ENCODE measurements at regions not wholly inside any gene's neighbourhood (a gene's known extent, or its start where the extent isn't known, plus 50 kb on each side); places are given as distances from the start of the nearest gene placed in this dataset.

GRCh38 chr14:73800970-73801515 is 50.6 kb upstream of the PTGR2 start:
- no peak for DNase-seq
- no peaks in the 10 kb centered on the region for H3K4me1 Mint-ChIP-seq
- H3K27ac Mint-ChIP-seq, result no peak overlapping the region
- H3K4me3 Mint-ChIP-seq, result no peak overlapping the region
- no peaks in the 10 kb centered on the region for H3K9me3 Mint-ChIP-seq
- ATAC-seq (ENCODE audit: low read depth), result no peak
- POLR2A ChIA-PET, result interaction anchor here (1.2 to 1.4 kb wide), 2 partner anchors 14 to 58 kb away, joined by 3 to 5 read pairs; no protein-coding TSS in a partner anchor
- H3K36me3 Mint-ChIP-seq, result peaks cover 4% of the 10 kb centered on the region
- no peaks in the 10 kb centered on the region for H3K27me3 Mint-ChIP-seq

GRCh38 chr14:73797543-73798265 is 53.9 kb upstream of the PTGR2 start:
- peaks cover 3% of the 10 kb centered on the region for H3K36me3 Mint-ChIP-seq
- DNase-seq (no peak), ATAC-seq (ENCODE audit: low read depth) (no peak)
- H3K27me3 Mint-ChIP-seq, result no peaks in the 10 kb centered on the region
- H3K9me3 Mint-ChIP-seq, result no peaks in the 10 kb centered on the region
- H3K27ac Mint-ChIP-seq, result no peak overlapping the region
- no peaks in the 10 kb centered on the region for H3K4me1 Mint-ChIP-seq
- POLR2A ChIA-PET, result interaction anchor here (0.7 to 3.4 kb wide), 3 partner anchors 11 to 25 kb away, joined by 5 to 13 read pairs (median 6); no protein-coding TSS in a partner anchor
- no peak overlapping the region for H3K4me3 Mint-ChIP-seq

- DNase-seq (no peak), ATAC-seq (ENCODE audit: low read depth) (no peak)
- POLR2A ChIA-PET, result interaction anchor here (1.1 to 3.4 kb wide), 2 partner anchors 10 to 24 kb away, joined by 5 to 13 read pairs; no protein-coding TSS in a partner anchor
- no peaks in the 10 kb centered on the region for H3K9me3 Mint-ChIP-seq
- H3K4me1 Mint-ChIP-seq, result no peaks in the 10 kb centered on the region
- H3K36me3 Mint-ChIP-seq, result peaks cover 2% of the 10 kb centered on the region
- no peak overlapping the region for H3K4me3 Mint-ChIP-seq
- H3K27ac Mint-ChIP-seq, result peak overlapping the region; percentile 30
- peaks cover 1% of the 10 kb centered on the region for H3K27me3 Mint-ChIP-seq
Measured at GRCh38 chr14:73796893-73797542, 54.6 kb upstream of the PTGR2 start.

GRCh38 chr14:73796415-73796814 is 55.2 kb upstream of the PTGR2 start:
- H3K4me3 Mint-ChIP-seq, result no peak overlapping the region
- no peak overlapping the region for H3K27ac Mint-ChIP-seq
- no peak for DNase-seq
- no peak for ATAC-seq (ENCODE audit: low read depth)
- peaks cover 1% of the 10 kb centered on the region for H3K27me3 Mint-ChIP-seq
- H3K4me1 Mint-ChIP-seq, result no peaks in the 10 kb centered on the region
- no peaks in the 10 kb centered on the region for H3K9me3 Mint-ChIP-seq
- POLR2A ChIA-PET, result interaction anchor here (3.4 kb wide), 1 partner anchor 9 kb away, joined by 13 read pairs; no protein-coding TSS in a partner anchor
- no peaks in the 10 kb centered on the region for H3K36me3 Mint-ChIP-seq

GRCh38 chr14:73795974-73796373 is 55.7 kb upstream of the PTGR2 start:
- Mint-ChIP-seq H3K9me3 (no peaks in the 10 kb centered on the region), H3K36me3 (no peaks in the 10 kb centered on the region), H3K27me3 (peaks cover 1% of the 10 kb centered on the region), H3K27ac (no peak overlapping the region), H3K4me1 (no peaks in the 10 kb centered on the region), H3K4me3 (no peak overlapping the region)
- DNase-seq (no peak), ATAC-seq (ENCODE audit: low read depth) (no peak)
- POLR2A ChIA-PET, result interaction anchor here (3.4 kb wide), 1 partner anchor 9 kb away, joined by 13 read pairs; no protein-coding TSS in a partner anchor

GRCh38 chr14:73795466-73795865 is 56.2 kb upstream of the PTGR2 start:
- Mint-ChIP-seq H3K4me1 (no peaks in the 10 kb centered on the region), H3K27ac (no peak overlapping the region), H3K36me3 (no peaks in the 10 kb centered on the region), H3K27me3 (peaks cover 1% of the 10 kb centered on the region), H3K9me3 (no peaks in the 10 kb centered on the region), H3K4me3 (no peak overlapping the region)
- ATAC-seq (ENCODE audit: low read depth), result no peak
- POLR2A ChIA-PET, result interaction anchor here (3.4 kb wide), 1 partner anchor 8 kb away, joined by 13 read pairs; no protein-coding TSS in a partner anchor
- DNase-seq, result no peak

- DNase-seq (no peak), ATAC-seq (ENCODE audit: low read depth) (no peak)
- Mint-ChIP-seq H3K4me3 (no peak overlapping the region), H3K27me3 (peaks cover 1% of the 10 kb centered on the region), H3K36me3 (no peaks in the 10 kb centered on the region), H3K27ac (no peak overlapping the region), H3K9me3 (no peaks in the 10 kb centered on the region), H3K4me1 (peaks cover 5% of the 10 kb centered on the region)
- POLR2A ChIA-PET, result no interaction called here
Measured at GRCh38 chr14:73794146-73794545, 57.5 kb upstream of the PTGR2 start.

GRCh38 chr14:73792481-73792880 is 59.1 kb upstream of the PTGR2 start:
- no peak overlapping the region for H3K27ac Mint-ChIP-seq
- ATAC-seq (ENCODE audit: low read depth) (no peak), DNase-seq (no peak)
- no peak overlapping the region for H3K4me3 Mint-ChIP-seq
- peaks cover 21% of the 10 kb centered on the region for H3K4me1 Mint-ChIP-seq
- POLR2A ChIA-PET, result no interaction called here
- H3K27me3 Mint-ChIP-seq, result peaks cover 1% of the 10 kb centered on the region
- H3K36me3 Mint-ChIP-seq, result no peaks in the 10 kb centered on the region
- no peaks in the 10 kb centered on the region for H3K9me3 Mint-ChIP-seq

GRCh38 chr14:73789989-73790581 is 61.5 kb upstream of the PTGR2 start:
- POLR2A ChIA-PET, result interaction anchor here (6.8 kb wide), 1 partner anchor 33 kb away, joined by 263 read pairs; a partner anchor contains a TSS
- Mint-ChIP-seq H3K4me1 (peaks cover 32% of the 10 kb centered on the region), H3K36me3 (no peaks in the 10 kb centered on the region), H3K27me3 (peaks cover 1% of the 10 kb centered on the region), H3K27ac (no peak overlapping the region), H3K4me3 (no peak overlapping the region), H3K9me3 (no peaks in the 10 kb centered on the region)
- ATAC-seq (ENCODE audit: low read depth), result no peak
- no peak for DNase-seq

GRCh38 chr14:73788701-73789551 is 62.7 kb upstream of the PTGR2 start:
- Mint-ChIP-seq H3K36me3 (no peaks in the 10 kb centered on the region), H3K4me3 (peak overlapping the region; percentile 94), H3K9me3 (no peaks in the 10 kb centered on the region), H3K4me1 (peaks cover 43% of the 10 kb centered on the region), H3K27me3 (peaks cover 1% of the 10 kb centered on the region), H3K27ac (peak overlapping the region; percentile 99)
- no peak for DNase-seq
- POLR2A ChIA-PET, result interaction anchor here (0.6 to 6.8 kb wide), 9 partner anchors 7 to 1466 kb away, joined by 3 to 263 read pairs (median 13); partner anchors contain the start of gene PTGR2
- ATAC-seq (ENCODE audit: low read depth), result no peak

GRCh38 chr14:73788317-73788598 is 63.4 kb upstream of the PTGR2 start:
- Mint-ChIP-seq H3K36me3 (no peaks in the 10 kb centered on the region), H3K27me3 (peaks cover 1% of the 10 kb centered on the region), H3K4me1 (peaks cover 50% of the 10 kb centered on the region), H3K9me3 (no peaks in the 10 kb centered on the region), H3K27ac (peak overlapping the region; percentile 99), H3K4me3 (peak overlapping the region; percentile 94)
- ATAC-seq (ENCODE audit: low read depth) (no peak), DNase-seq (no peak)
- POLR2A ChIA-PET, result interaction anchor here (0.6 to 6.8 kb wide), 12 partner anchors 8 to 1467 kb away, joined by 3 to 263 read pairs (median 4); partner anchors contain the start of gene PTGR2

GRCh38 chr14:73787486-73788316 is 63.9 kb upstream of the PTGR2 start:
- Mint-ChIP-seq H3K36me3 (peaks cover 2% of the 10 kb centered on the region), H3K27me3 (peaks cover 1% of the 10 kb centered on the region), H3K4me1 (peaks cover 56% of the 10 kb centered on the region), H3K9me3 (no peaks in the 10 kb centered on the region), H3K27ac (peak overlapping the region; percentile 99), H3K4me3 (peak overlapping the region; percentile 94)
- no peak for DNase-seq
- POLR2A ChIA-PET, result interaction anchor here (0.6 to 6.8 kb wide), 12 partner anchors 8 to 1467 kb away, joined by 3 to 263 read pairs (median 4); partner anchors contain the start of gene PTGR2
- no peak for ATAC-seq (ENCODE audit: low read depth)
